ENCODE measurements at regions not wholly inside any gene's neighbourhood (a gene's known extent, or its start where the extent isn't known, plus 50 kb on each side); places are given as distances from the start of the nearest gene placed in this dataset.
"Not testable (repeated sequence)": the region's sequence is repeated elsewhere in the genome, so short reads cannot be mapped to it uniquely, and the experiment has no call there.

- no peak for DNase-seq
These were observed 1158.9 kb upstream of the EPHA6 start for GRCh38 chr3:95655363-95655986.

GRCh38 chr3:95670765-95671164, 1143.6 kb upstream of the EPHA6 start:
- no peak for DNase-seq

- DNase-seq: no peak
These were observed 1141.2 kb upstream of the EPHA6 start for GRCh38 chr3:95673215-95673614.

- no peak for DNase-seq
These were observed 1108.5 kb upstream of the EPHA6 start for GRCh38 chr3:95705786-95706418.

GRCh38 chr3:95707268-95707667, 1107.1 kb upstream of the EPHA6 start:
- no peak for DNase-seq

GRCh38 chr3:95710684-95711083, 1103.7 kb upstream of the EPHA6 start:
- no peak for DNase-seq

- no peak for DNase-seq
These were observed 1102.6 kb upstream of the EPHA6 start for GRCh38 chr3:95711789-95712188.

GRCh38 chr3:95715128-95715527, 1099.3 kb upstream of the EPHA6 start:
- DNase-seq: no peak

- no peak for DNase-seq
These were observed 1097.3 kb upstream of the EPHA6 start for GRCh38 chr3:95717048-95717447.

GRCh38 chr3:95718168-95718567, 1096.2 kb upstream of the EPHA6 start:
- no peak for DNase-seq

GRCh38 chr3:95719481-95719880, 1094.9 kb upstream of the EPHA6 start:
- DNase-seq: no peak

- DNase-seq: no peak
These were observed 1092.5 kb upstream of the EPHA6 start for GRCh38 chr3:95721938-95722337.

GRCh38 chr3:95725770-95726169, 1088.6 kb upstream of the EPHA6 start:
- DNase-seq: no peak

- no peak for DNase-seq
These were observed 1082.6 kb upstream of the EPHA6 start for GRCh38 chr3:95731753-95732152.

- DNase-seq: no peak
These were observed 1081.1 kb upstream of the EPHA6 start for GRCh38 chr3:95733336-95733735.

GRCh38 chr3:95738045-95738444, 1076.3 kb upstream of the EPHA6 start:
- DNase-seq: no peak

- not testable (repeated sequence) for DNase-seq
These were observed 1069.5 kb upstream of the EPHA6 start for GRCh38 chr3:95744896-95745295.

GRCh38 chr3:95750097-95750496, 1064.3 kb upstream of the EPHA6 start:
- DNase-seq: no peak

GRCh38 chr3:95751509-95751908, 1062.9 kb upstream of the EPHA6 start:
- DNase-seq: no peak

GRCh38 chr3:95752199-95752598, 1062.2 kb upstream of the EPHA6 start:
- no peak for DNase-seq

GRCh38 chr3:95758707-95759106, 1055.7 kb upstream of the EPHA6 start:
- DNase-seq: no peak

- no peak for DNase-seq
These were observed 1054.6 kb upstream of the EPHA6 start for GRCh38 chr3:95759614-95760301.

GRCh38 chr3:95775486-95776094, 1038.8 kb upstream of the EPHA6 start:
- no peak for DNase-seq

All from right kidney (tissue), 1 donor.